ENCODE measurements at regions not wholly inside any gene's neighbourhood (a gene's known extent, or its start where the extent isn't known, plus 50 kb on each side); places are given as distances from the start of the nearest gene placed in this dataset.

- no peak for DNase-seq
- Histone ChIP-seq H3K27me3 (ENCODE audit: control insufficient read depth, insufficient read depth, low read length) (no peaks in the 10 kb centered on the region), H3K4me1 (ENCODE audit: control insufficient read depth, insufficient read depth, low read length) (no peaks in the 10 kb centered on the region), H3K9me3 (ENCODE audit: control insufficient read depth, insufficient read depth, low read length) (no peaks in the 10 kb centered on the region), H3K27ac (ENCODE audit: low read length) (no peak overlapping the region), H3K36me3 (ENCODE audit: control insufficient read depth, insufficient read depth, low read length) (no peaks in the 10 kb centered on the region), H3K4me3 (ENCODE audit: low read length) (no peak overlapping the region)
- Mint-ChIP-seq H3K27me3 (ENCODE audit: low read depth in 2 of 2) (peaks cover 10 to 17% of the 10 kb centered on the region in 2 donors), H3K4me1 (no peaks in the 10 kb centered on the region), H3K27ac (no peak overlapping the region), H3K4me3 (no peak overlapping the region), H3K9me3 (no peaks in the 10 kb centered on the region), H3K36me3 (no peaks in the 10 kb centered on the region)
- TF ChIP-seq CTCF (IDR thresholded peaks at IDR 0.05): no peak
- no peak for ATAC-seq
- intact Hi-C loops (cut with micrococcal nuclease): no loop called here
- WGBS (ENCODE audit: insufficient coverage): 76% methylated on average over 16 of the region's 16 CpGs
Measured at GRCh38 chr4:183838987-183839712, 66.0 kb upstream of the STOX2 start.

- peak in 1 of 3 donors; percentile 60 for ATAC-seq
- H3K27ac Mint-ChIP-seq: no peak overlapping the region
- 20% methylated on average over 5 of the region's 5 CpGs for WGBS (ENCODE audit: insufficient coverage)
- no peaks in the 10 kb centered on the region for H3K36me3 ChIP-seq (ENCODE audit: control insufficient read depth, insufficient read depth, low read length)
- no peaks in the 10 kb centered on the region for H3K27me3 ChIP-seq (ENCODE audit: control insufficient read depth, insufficient read depth, low read length)
- H3K27ac ChIP-seq (ENCODE audit: low read length): no peak overlapping the region
- no peaks in the 10 kb centered on the region for H3K4me1 Mint-ChIP-seq
- intact Hi-C loops (cut with micrococcal nuclease): loop anchor here (5.0 kb wide), 1 partner anchor 412 kb away; no protein-coding TSS in a partner anchor
- no peaks in the 10 kb centered on the region for H3K36me3 Mint-ChIP-seq
- H3K9me3 ChIP-seq (ENCODE audit: control insufficient read depth, insufficient read depth, low read length): no peaks in the 10 kb centered on the region
- H3K4me3 Mint-ChIP-seq: no peak overlapping the region
- peak in 1 of 2 donors; percentile 77 for DNase-seq
- no peaks in the 10 kb centered on the region for H3K9me3 Mint-ChIP-seq
- H3K4me3 ChIP-seq (ENCODE audit: low read length): no peak overlapping the region
- TF ChIP-seq CTCF (IDR thresholded peaks at IDR 0.05): peak; percentile 60
- peaks cover 12 to 25% of the 10 kb centered on the region in 2 donors for H3K27me3 Mint-ChIP-seq (ENCODE audit: low read depth in 2 of 2)
- H3K4me1 ChIP-seq (ENCODE audit: control insufficient read depth, insufficient read depth, low read length): no peaks in the 10 kb centered on the region
Measured at GRCh38 chr4:183840311-183840710, 64.8 kb upstream of the STOX2 start.

- Histone ChIP-seq H3K4me1 (ENCODE audit: control insufficient read depth, insufficient read depth, low read length) (no peaks in the 10 kb centered on the region), H3K27me3 (ENCODE audit: control insufficient read depth, insufficient read depth, low read length) (no peaks in the 10 kb centered on the region), H3K36me3 (ENCODE audit: control insufficient read depth, insufficient read depth, low read length) (no peaks in the 10 kb centered on the region), H3K4me3 (ENCODE audit: low read length) (no peak overlapping the region), H3K27ac (ENCODE audit: low read length) (no peak overlapping the region), H3K9me3 (ENCODE audit: control insufficient read depth, insufficient read depth, low read length) (no peaks in the 10 kb centered on the region)
- DNase-seq (no peak), ATAC-seq (no peak)
- Mint-ChIP-seq H3K27ac (no peak overlapping the region), H3K9me3 (no peaks in the 10 kb centered on the region), H3K4me1 (no peaks in the 10 kb centered on the region), H3K36me3 (no peaks in the 10 kb centered on the region), H3K27me3 (ENCODE audit: low read depth in 2 of 2) (peaks cover 11 to 26% of the 10 kb centered on the region in 2 donors), H3K4me3 (no peak overlapping the region)
- 100% methylated on average over 3 of the region's 8 CpGs for WGBS (ENCODE audit: insufficient coverage)
- no peak for TF ChIP-seq CTCF (IDR thresholded peaks at IDR 0.05)
- intact Hi-C loops (cut with micrococcal nuclease): loop anchor here (5.0 kb wide), 1 partner anchor 411 kb away; no protein-coding TSS in a partner anchor
Measured at GRCh38 chr4:183841001-183841400, 64.1 kb upstream of the STOX2 start.

- WGBS (ENCODE audit: insufficient coverage): no CpG with 5 or more reads among the region's 3 CpGs
Measured at GRCh38 chr4:183842129-183842528, 63.0 kb upstream of the STOX2 start.

More at GRCh38 chr4:183842129-183842528, 63.0 kb upstream of the STOX2 start:
- H3K9me3 Mint-ChIP-seq: no peaks in the 10 kb centered on the region
- H3K4me3 ChIP-seq (ENCODE audit: low read length): no peak overlapping the region
- H3K27ac ChIP-seq (ENCODE audit: low read length): no peak overlapping the region
- no peaks in the 10 kb centered on the region for H3K4me1 ChIP-seq (ENCODE audit: control insufficient read depth, insufficient read depth, low read length)
- intact Hi-C loops (cut with micrococcal nuclease): loop anchor here (5.0 kb wide), 1 partner anchor 410 kb away; no protein-coding TSS in a partner anchor
- no peak overlapping the region for H3K27ac Mint-ChIP-seq
- no peak for TF ChIP-seq CTCF (IDR thresholded peaks at IDR 0.05)
- no peaks in the 10 kb centered on the region for H3K36me3 Mint-ChIP-seq
- H3K4me1 Mint-ChIP-seq: no peaks in the 10 kb centered on the region
- DNase-seq (no peak), ATAC-seq (no peak)
- H3K9me3 ChIP-seq (ENCODE audit: control insufficient read depth, insufficient read depth, low read length): no peaks in the 10 kb centered on the region
- H3K36me3 ChIP-seq (ENCODE audit: control insufficient read depth, insufficient read depth, low read length): no peaks in the 10 kb centered on the region
- peaks cover 8 to 23% of the 10 kb centered on the region in 2 donors for H3K27me3 Mint-ChIP-seq (ENCODE audit: low read depth in 2 of 2)
- no peaks in the 10 kb centered on the region for H3K27me3 ChIP-seq (ENCODE audit: control insufficient read depth, insufficient read depth, low read length)
- H3K4me3 Mint-ChIP-seq: no peak overlapping the region

All from natural killer cell (primary cell).